GM19240 (cell line): ENCODE measurements at regions not wholly inside any gene's neighbourhood (a gene's known extent, or its start where the extent isn't known, plus 50 kb on each side); places are given as distances from the start of the nearest gene placed in this dataset.

Experiments used
- DNase-seq: peaks from one replicate; pipeline ENCODE4 v3.0.0; 2011; ENCODE audit warnings: low spot score; ENCODE audit not compliant: insufficient read length

- DNase-seq = no peak
Observed at GRCh38 chr14:82341261-82341810, 807.7 kb upstream of the SEL1L start.

GRCh38 chr14:82342596-82342995, 808.9 kb upstream of the SEL1L start:
- DNase-seq = no peak

- no peak for DNase-seq
Observed at GRCh38 chr14:82345184-82345583, 811.5 kb upstream of the SEL1L start.

GRCh38 chr14:82354126-82354525, 820.5 kb upstream of the SEL1L start:
- no peak for DNase-seq

- DNase-seq = no peak
Observed at GRCh38 chr14:82359201-82359600, 825.5 kb upstream of the SEL1L start.

- no peak for DNase-seq
Observed at GRCh38 chr14:82362452-82362851, 828.8 kb upstream of the SEL1L start.

GRCh38 chr14:82365471-82365870, 831.8 kb upstream of the SEL1L start:
- DNase-seq = no peak

- DNase-seq = no peak
Observed at GRCh38 chr14:82366803-82367202, 833.1 kb upstream of the SEL1L start.

GRCh38 chr14:82379291-82379690, 845.6 kb upstream of the SEL1L start:
- DNase-seq = no peak

- DNase-seq = no peak
Observed at GRCh38 chr14:82385048-82385447, 851.4 kb upstream of the SEL1L start.

- DNase-seq = no peak
Observed at GRCh38 chr14:82387699-82388098, 854.0 kb upstream of the SEL1L start.

- DNase-seq = no peak
Observed at GRCh38 chr14:82388488-82388887, 854.8 kb upstream of the SEL1L start.

GRCh38 chr14:82390586-82390985, 856.9 kb upstream of the SEL1L start:
- DNase-seq = no peak

GRCh38 chr14:82394916-82395315, 861.3 kb upstream of the SEL1L start:
- no peak for DNase-seq

- DNase-seq = no peak
Observed at GRCh38 chr14:82398256-82398655, 864.6 kb upstream of the SEL1L start.

GRCh38 chr14:82403987-82404386, 870.3 kb upstream of the SEL1L start:
- DNase-seq = no peak

- DNase-seq = no peak
Observed at GRCh38 chr14:82410064-82410463, 876.4 kb upstream of the SEL1L start.

GRCh38 chr14:82411298-82411697, 877.6 kb upstream of the SEL1L start:
- DNase-seq = no peak

- no peak for DNase-seq
Observed at GRCh38 chr14:82412545-82412944, 878.9 kb upstream of the SEL1L start.

- DNase-seq = no peak
Observed at GRCh38 chr14:82414853-82415539, 881.3 kb upstream of the SEL1L start.

GRCh38 chr14:82419933-82420332, 886.3 kb upstream of the SEL1L start:
- no peak for DNase-seq

- DNase-seq = no peak
Observed at GRCh38 chr14:82420871-82421270, 887.2 kb upstream of the SEL1L start.

- no peak for DNase-seq
Observed at GRCh38 chr14:82421286-82421685, 887.6 kb upstream of the SEL1L start.
